Body of pancreas (tissue), 4 donors: ENCODE measurements at regions not wholly inside any gene's neighbourhood (a gene's known extent, or its start where the extent isn't known, plus 50 kb on each side); places are given as distances from the start of the nearest gene placed in this dataset.

ENCODE experiments used
- CTCF ChIP-seq, 7 experiments: fragments of 450-650 bp in 4 of 7; fragments of 200-600 bp in 3 of 7; sonication (generic) in 3 of 7; IDR thresholded peaks; one replicate each; pipeline ENCODE4 v1.5.1; 2016 to 2019; ENCODE audit warnings: antibody characterized with exemption in 7 of 7
- POLR2A ChIP-seq, 3 donors: fragments of 450-650 bp; IDR thresholded peaks; one replicate each; pipeline ENCODE4 v1.6.1; 2016; ENCODE audit warnings: antibody characterized with exemption in 3 of 3, mild to moderate bottlenecking in 2 of 3

GRCh38 chr1:103337779-103338178 lies 187.7 kb upstream of the RNPC3 start:
- TF ChIP-seq POLR2A (IDR thresholded peaks at IDR 0.05) (no peak), CTCF (IDR thresholded peaks at IDR 0.05) (no peak)
